ENCODE measurements at regions not wholly inside any gene's neighbourhood (a gene's known extent, or its start where the extent isn't known, plus 50 kb on each side); places are given as distances from the start of the nearest gene placed in this dataset.
"Not testable (repeated sequence)": the region's sequence is repeated elsewhere in the genome, so short reads cannot be mapped to it uniquely, and the experiment has no call there.

DNA sequence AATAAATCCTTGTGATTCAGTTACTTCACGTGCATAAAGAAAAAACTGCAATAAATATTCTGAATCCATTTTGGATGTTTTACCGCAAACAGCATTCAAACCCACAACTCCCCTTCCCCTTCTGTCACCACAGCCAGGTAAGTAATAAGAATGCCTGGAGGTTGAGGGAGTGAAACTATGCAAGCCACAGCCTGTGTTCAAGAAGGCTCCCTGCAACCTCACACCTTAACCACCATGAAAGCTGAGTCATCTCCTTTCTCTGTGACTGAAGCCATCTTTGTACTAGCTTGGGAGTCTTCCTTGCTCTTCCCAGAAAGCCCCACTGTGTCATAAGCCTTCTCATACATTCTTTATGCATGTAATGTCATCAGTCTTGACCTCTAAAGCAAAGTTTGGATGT lies 297.0 kb upstream of the PUDP start:
- in situ Hi-C loops (cut with HindIII; ENCODE audit: low pct_unique_long_range_greater_than_20kb, low sequenced_read_pairs): no loop called here
- no peak for DNase-seq (ENCODE audit: low read depth)

DNA sequence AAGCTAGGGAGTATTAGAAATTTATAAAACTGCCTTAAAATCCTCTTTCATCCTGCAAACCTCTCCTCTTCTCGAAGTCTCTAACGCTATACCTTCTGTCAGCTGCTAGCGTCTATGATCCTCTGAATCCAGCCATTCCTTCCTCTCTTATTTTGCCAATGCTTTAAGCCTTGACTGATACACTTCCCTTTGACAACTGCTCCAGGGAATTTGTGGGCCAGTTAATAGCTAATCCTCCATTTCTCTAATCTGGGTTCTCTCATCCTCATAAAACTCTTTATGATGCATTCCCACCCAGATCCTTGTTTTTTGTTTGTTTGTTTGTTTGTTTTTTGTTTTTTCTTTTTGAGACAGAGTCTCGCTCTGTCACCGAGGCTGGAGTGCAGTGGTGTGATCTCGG lies 293.6 kb upstream of the PUDP start:
- DNase-seq (ENCODE audit: low read depth): no peak
- in situ Hi-C loops (cut with HindIII; ENCODE audit: low pct_unique_long_range_greater_than_20kb, low sequenced_read_pairs): no loop called here

DNA sequence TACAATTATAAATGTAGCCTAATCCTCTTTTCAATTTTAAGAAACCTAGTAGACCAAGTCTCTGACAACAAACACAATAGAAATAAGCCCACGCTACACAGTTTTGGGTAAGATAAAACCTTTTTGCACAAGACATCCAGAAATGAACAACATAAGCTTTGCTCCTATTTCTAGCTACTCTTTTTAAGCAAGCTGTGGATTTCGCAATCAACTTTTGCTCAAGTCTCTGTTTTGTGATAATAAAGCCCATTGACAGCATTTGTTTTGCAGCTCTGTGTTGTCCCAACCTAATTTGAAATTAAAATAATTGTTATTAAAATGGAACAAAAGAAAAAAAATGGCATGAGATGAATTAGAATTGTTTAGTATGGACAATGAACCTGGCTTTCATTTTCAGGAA lies 287.9 kb upstream of the PUDP start:
- no peak for DNase-seq (ENCODE audit: low read depth)
- in situ Hi-C loops (cut with HindIII; ENCODE audit: low pct_unique_long_range_greater_than_20kb, low sequenced_read_pairs): no loop called here

DNA sequence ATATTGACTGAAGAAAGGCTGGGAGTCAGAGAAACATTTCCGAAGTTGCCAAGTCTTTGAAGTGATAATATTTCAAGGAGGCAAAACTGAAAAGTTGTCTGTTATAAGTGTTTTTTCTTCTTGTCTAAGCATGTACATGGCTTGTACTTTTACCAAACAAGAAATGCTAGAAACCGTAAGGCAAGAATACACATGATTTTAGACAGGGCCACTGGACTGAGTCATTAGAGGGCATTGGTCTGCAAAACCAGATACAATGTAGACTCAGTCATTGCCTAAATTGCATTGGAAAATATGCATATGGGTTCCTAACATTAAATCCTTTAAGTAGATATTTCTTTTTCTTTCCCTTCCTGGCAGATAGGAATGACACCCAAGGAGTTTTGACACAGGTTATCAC lies 284.9 kb upstream of the PUDP start:
- in situ Hi-C loops (cut with HindIII; ENCODE audit: low pct_unique_long_range_greater_than_20kb, low sequenced_read_pairs): no loop called here
- DNase-seq (ENCODE audit: low read depth): no peak

DNA sequence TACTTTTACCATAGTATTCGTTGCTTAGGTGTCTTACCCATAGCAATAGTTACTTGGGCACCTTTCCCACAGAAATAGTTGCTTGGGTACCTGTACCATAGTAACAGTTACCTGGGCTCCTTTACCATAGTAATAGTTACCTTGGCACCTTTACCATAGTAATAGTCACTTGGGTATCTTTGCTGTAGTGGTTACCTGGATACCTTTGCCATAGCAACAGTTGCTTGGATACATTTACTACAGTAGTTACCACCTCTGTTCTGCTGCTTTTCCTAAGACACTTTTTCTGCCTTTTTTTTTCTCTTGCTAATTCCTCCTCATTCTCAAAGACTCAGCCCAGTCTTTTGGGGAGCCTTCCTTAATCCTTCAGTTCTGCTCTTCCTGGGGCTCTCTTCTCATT lies 272.8 kb upstream of the PUDP start:
- in situ Hi-C loops (cut with HindIII; ENCODE audit: low pct_unique_long_range_greater_than_20kb, low sequenced_read_pairs): no loop called here
- DNase-seq (ENCODE audit: low read depth): no peak

DNA sequence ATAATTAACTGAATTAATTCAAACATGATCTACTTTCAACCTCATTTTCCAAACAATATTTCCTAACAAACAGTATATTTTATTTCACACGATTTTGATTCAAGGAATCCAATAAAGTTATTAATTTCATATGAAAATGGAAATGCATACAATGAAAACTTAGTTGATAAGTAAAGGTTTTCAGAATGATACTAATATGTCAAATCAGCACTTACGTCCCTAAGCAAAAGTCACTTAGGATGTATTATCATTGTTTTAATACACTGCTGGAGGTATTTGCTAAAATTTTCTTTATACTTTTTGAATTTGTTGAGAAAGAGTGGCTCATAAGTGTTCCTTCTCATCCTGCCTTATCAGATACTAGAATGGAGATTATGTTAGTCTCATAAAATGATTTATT lies 266.8 kb upstream of the PUDP start:
- in situ Hi-C loops (cut with HindIII; ENCODE audit: low pct_unique_long_range_greater_than_20kb, low sequenced_read_pairs): no loop called here
- DNase-seq (ENCODE audit: low read depth): no peak

DNA sequence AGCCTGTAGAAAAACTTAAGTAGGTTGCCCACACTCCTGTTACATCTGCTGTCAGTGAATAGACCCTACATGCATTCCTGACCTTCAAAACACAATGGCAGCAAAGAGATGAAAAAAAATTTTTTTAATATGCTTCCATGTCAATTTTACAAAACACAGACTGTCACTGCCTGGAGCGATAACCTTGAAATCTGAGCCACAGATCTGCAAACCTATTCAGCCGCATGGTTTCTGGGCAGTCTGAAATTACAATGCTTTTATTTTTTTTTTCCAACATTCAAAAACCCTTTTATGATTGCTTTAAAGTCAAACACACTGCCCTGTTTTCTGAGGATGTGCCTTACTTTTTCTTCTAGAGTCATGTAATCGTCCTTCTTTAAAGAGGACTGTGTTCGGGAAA lies 264.9 kb upstream of the PUDP start:
- DNase-seq (ENCODE audit: low read depth): no peak
- in situ Hi-C loops (cut with HindIII; ENCODE audit: low pct_unique_long_range_greater_than_20kb, low sequenced_read_pairs): no loop called here

DNA sequence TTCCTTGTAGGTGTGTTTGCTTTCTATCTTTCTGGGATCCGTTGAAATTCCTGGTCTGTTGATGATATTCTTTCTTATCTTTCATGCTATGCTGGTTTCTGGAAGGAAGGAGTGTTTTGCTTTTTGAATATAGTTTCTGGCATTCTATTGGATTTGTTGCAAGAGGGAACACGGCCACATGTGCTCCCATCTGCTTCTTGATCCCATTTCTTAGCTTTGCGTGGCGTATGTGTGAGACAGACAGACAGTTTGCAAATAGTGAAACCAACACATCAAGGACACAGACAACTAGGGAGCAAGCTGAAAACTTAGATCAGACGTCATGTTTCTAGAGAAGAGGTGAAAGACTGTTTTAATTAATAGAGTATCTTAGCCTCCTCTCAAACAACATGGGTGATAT lies 261.9 kb upstream of the PUDP start:
- in situ Hi-C loops (cut with HindIII; ENCODE audit: low pct_unique_long_range_greater_than_20kb, low sequenced_read_pairs): no loop called here
- no peak for DNase-seq (ENCODE audit: low read depth)

DNA sequence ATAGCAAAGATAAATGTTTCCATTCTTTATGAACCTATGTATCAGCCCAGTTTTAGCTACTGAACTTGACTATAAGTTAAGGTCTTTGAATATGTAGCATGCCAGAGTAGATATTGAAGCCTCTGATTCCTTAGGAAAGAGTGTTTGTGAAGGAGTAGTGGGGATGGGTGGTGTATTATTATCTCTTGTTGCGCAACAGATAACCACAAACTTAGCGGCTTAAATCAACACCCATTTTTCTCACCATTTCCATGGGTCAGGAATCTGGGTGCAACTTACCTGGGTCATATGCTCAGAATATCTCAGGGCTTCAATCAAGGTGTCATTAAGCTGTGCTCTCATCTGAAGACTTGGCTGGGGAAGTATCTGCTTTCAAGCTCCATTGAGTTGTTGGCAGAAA lies 251.4 kb upstream of the PUDP start:
- in situ Hi-C loops (cut with HindIII; ENCODE audit: low pct_unique_long_range_greater_than_20kb, low sequenced_read_pairs): no loop called here
- no peak for DNase-seq (ENCODE audit: low read depth)

DNA sequence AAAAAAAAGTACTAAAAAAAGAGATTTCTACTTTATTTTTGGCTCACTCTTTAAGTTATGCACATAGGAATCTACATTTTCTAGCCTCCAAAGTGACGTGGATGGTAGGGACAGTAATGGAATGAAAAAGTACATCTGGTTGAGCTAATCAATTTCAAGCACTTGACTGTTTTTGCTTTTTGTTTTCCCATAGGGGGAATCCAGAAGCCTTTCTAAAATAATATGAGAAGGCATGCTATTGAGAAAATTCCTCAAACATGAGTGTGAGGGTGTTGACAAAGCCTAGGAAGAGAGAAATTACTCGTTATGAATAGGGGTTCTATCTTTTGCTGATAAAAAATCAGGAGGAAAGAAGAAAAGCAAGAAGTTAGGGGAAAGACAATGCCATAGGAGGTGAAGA lies 242.5 kb upstream of the PUDP start:
- in situ Hi-C loops (cut with HindIII; ENCODE audit: low pct_unique_long_range_greater_than_20kb, low sequenced_read_pairs): no loop called here
- DNase-seq (ENCODE audit: low read depth): no peak

DNA sequence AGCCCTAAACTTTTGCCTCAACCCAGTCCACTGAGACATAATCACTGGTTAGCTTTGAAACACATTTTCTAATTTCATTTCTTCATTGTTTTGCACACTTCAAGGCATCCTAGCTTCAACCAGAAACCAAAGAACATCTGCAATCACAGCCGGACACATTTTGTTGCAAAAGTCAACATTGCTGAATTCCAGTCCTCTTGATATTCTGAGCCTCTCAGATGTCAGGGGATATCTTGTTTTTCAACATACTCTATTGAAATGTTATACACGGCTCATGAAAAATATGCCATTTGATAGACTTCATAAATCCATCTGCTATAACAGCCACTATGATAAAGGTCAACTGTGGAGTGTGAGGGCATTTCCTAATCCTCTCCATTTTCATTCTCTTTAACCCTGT lies 241.6 kb upstream of the PUDP start:
- DNase-seq (ENCODE audit: low read depth): no peak
- in situ Hi-C loops (cut with HindIII; ENCODE audit: low pct_unique_long_range_greater_than_20kb, low sequenced_read_pairs): no loop called here

DNA sequence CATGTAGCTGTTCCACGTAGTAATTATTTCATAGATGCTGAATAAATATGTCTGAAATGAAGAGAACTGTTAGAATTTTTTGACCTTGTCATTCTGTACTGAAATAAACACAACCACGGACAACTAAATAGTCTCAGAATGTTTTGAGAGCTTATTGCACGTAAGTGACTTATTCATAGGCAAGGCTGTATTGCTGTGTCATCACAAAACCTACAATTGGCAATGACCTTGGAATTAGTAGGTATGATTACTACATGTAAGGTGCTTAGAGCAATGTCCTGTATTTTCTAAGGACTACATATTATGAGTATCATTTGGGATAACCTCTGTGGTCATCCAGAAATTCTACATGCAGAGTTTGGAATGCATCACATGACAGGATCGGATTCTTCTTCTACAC lies 237.2 kb upstream of the PUDP start:
- in situ Hi-C loops (cut with HindIII; ENCODE audit: low pct_unique_long_range_greater_than_20kb, low sequenced_read_pairs): no loop called here
- no peak for DNase-seq (ENCODE audit: low read depth)

DNA sequence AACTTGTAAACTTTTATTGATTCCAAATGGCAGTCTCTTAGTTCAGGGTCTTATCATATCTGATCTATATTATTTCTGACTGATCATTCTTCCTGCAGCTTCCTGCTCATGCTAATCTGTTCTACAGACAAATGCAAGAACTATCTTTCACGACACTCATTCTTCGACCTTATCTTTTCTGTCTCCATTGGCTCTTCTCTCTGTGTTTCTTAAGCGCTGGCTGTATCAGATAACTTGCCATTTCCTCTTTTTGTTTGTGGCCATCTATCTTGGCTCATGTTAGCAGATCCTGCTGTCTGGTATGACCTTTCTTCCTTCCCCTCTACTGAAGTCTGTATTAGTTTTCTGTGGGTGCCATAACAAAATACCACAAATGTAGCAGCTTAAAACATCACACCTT lies 230.5 kb upstream of the PUDP start:
- DNase-seq (ENCODE audit: low read depth): no peak
- in situ Hi-C loops (cut with HindIII; ENCODE audit: low pct_unique_long_range_greater_than_20kb, low sequenced_read_pairs): no loop called here

DNA sequence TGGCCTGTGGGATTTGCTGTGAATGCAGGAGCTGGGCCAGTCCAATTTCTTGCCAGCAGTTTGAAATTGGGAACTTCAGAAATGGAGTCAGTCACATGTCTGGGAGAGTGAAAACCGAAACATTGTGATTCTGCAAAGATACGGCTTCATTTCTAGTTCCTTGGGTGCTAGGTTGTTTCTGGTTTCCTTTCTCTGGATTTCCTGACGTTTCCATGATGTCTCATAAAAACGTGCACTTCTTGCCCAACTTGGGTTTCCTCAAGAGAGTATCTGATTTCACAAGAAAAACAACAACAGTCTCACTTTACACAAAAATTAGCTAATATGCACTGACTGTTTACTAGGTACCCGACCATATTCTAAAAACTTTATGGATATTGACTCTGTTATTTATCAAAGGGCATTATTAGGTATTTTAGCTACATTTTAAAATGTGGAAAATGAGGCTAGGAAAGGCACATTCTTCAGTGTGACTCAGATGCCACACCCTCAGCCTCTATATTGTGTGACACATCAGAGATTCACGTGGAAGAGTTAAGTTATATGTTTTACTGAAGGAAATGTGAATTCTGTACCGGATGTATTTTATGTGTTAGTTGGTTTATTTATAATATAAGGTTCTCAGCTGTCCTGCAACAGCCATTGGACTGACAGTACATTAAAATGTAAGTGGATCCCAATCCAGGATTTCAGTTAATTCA lies 225.0 kb upstream of the PUDP start:
- in situ Hi-C loops (cut with HindIII; ENCODE audit: low pct_unique_long_range_greater_than_20kb, low sequenced_read_pairs): no loop called here
- peak; percentile 1 for DNase-seq (ENCODE audit: low read depth)

DNA sequence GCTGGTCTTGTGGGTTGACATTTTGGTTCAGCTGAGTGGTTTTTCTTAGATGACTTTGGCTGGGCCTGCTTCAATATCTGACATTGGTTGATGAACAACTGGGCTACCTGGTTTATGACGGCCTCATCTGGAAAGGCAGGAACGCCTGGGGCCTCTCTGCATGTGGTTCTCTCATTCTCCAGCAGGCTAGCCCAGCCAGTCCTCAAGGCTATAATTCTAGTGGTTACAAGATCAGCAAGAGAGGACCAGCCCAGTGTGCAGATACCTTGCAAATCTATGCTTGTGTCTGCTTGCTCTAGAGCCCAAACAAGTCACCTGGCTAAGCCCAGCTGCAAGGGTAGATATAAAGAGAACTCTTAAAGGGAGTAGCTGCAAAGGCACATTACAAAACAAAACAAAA lies 214.2 kb upstream of the PUDP start:
- DNase-seq (ENCODE audit: low read depth): no peak
- in situ Hi-C loops (cut with HindIII; ENCODE audit: low pct_unique_long_range_greater_than_20kb, low sequenced_read_pairs): no loop called here

DNA sequence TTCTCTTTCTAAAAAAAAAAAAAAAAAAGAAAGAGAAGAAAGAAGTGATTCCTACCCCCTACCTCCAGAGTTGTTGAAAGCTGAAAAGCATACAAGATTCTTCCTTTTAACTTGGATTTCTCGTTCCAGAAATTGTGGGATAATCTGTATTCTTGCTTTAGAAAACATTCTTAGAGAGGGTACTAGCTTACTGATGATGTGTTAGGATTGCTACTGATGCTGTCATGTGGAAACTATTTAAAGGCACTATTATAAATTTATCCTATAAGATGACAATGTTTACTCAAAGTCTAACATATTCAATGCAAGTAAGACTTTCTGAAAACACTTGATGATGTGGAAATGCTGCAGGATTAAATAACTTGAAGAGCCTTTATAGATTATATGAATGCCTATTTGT lies 204.0 kb upstream of the PUDP start:
- in situ Hi-C loops (cut with HindIII; ENCODE audit: low pct_unique_long_range_greater_than_20kb, low sequenced_read_pairs): no loop called here
- no peak for DNase-seq (ENCODE audit: low read depth)

DNA sequence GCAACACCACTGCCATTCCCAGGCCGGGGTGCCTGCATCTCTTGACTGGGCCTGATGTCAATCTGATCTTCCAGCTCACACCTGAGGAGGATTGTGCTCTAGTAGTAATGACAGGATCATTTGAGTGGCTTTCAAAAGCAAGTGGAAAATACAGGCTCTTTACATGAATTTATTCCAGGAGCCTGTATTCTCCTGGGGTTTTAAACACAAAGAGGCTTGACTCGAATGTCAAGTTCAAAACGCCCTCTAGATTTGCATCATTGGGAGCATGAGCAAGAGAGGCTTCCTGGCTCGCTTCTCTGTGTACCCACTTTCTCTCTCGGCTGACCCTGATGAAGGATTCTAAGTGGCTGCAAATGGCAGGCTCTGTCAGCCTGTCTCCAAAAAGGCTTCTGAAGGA lies 199.5 kb upstream of the PUDP start:
- in situ Hi-C loops (cut with HindIII; ENCODE audit: low pct_unique_long_range_greater_than_20kb, low sequenced_read_pairs): no loop called here
- no peak for DNase-seq (ENCODE audit: low read depth)

DNA sequence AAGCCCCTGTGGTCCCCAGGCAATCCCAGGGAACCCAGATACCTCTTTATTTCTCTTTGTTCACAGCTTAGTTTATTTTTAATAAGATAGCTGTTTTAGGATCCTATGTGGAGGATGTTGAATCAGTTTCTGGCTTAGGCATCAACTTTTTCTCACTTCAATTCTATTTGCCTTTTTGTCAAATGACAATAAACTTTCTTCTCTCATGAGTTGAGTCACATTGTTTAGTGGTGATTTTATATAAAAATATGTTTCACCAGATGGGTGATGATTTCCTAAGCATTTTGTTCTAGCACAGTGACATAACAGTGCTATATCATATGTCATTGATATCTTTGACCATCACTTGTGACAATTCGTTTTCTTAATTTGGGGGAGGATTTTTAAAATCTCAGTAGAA lies 198.1 kb upstream of the PUDP start:
- DNase-seq (ENCODE audit: low read depth): no peak
- in situ Hi-C loops (cut with HindIII; ENCODE audit: low pct_unique_long_range_greater_than_20kb, low sequenced_read_pairs): no loop called here

DNA sequence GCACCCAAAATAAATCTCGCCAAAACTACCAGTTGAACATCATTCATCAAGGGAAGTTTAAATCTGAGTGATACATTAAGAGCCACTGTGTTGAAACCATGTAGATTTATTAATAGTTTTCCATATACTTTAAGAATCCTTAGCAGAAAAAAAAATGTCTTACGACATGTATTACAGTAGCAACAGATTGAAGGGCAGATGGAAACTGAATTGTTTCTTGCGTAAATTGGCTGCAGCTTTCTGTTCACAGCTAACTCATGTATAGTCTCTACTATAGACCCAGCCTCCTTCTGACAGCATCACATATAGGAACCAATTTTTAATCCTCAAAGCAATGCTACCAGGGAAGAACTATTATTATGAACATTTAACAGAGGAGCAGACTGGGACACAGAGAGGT lies 195.2 kb upstream of the PUDP start:
- in situ Hi-C loops (cut with HindIII; ENCODE audit: low pct_unique_long_range_greater_than_20kb, low sequenced_read_pairs): no loop called here
- DNase-seq (ENCODE audit: low read depth): no peak

DNA sequence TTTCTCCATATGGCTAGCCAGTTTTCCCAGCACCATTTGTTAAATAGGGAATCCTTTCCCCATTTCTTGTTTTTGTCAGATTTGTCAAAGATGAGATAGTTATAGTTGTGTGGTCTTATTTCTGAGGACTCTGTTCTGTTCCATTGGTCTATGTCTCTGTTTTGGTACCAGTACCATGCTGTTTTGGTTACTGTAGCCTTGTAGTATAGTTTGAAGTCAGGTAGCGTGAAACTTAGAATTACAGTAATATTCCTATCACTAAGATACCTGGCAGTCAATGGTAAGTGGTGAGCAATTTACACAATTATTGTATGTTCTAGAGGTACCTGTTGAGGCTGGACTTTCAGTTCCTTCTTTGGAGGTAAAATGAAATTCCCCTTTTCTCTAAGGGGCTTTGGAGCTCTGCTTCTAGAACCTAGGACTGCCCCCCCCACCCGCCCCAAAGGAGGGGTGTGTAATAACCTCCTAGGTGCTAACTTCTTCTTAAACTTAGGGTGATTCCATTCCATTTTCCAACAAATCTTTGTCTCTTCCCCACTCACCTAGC lies 187.9 kb upstream of the PUDP start:
- in situ Hi-C loops (cut with HindIII; ENCODE audit: low pct_unique_long_range_greater_than_20kb, low sequenced_read_pairs); DNase-seq (ENCODE audit: low read depth): not testable (repeated sequence)
